AG04449 (cell line): ENCODE measurements at regions not wholly inside any gene's neighbourhood (a gene's known extent, or its start where the extent isn't known, plus 50 kb on each side); places are given as distances from the start of the nearest gene placed in this dataset.

Source experiments
- CTCF ChIA-PET: fragments of 350-600 bp; formaldehyde crosslinking; extraction: SDS; loops from one replicate; lab custom pipeline; 2021; ENCODE audit warnings: antibody characterized with exemption; lab: Yijun Ruan, JAX
- POLR2A ChIA-PET: fragments of 400-600, 350-600 bp; formaldehyde crosslinking; extraction: SDS; loops from one replicate; lab custom pipeline; 2020; ENCODE audit warnings: antibody characterized with exemption, inconsistent platforms; lab: Yijun Ruan, JAX
- DNase-seq: peaks from one replicate; pipeline ENCODE4 v3.0.0-alpha.2; 2010; ENCODE audit warnings: low read depth, low spot score
- H3K4me3 ChIP-seq: 2 replicates; pipeline ENCODE4 v1.5.1; 2011; ENCODE audit warnings: low read depth, mild to moderate bottlenecking, control low read depth, low read length
- TF ChIP-seq, protein P1 (sequence below): IDR thresholded peaks from one replicate; pipeline ENCODE4 v1.5.1; 2011; ENCODE audit warnings: mild to moderate bottlenecking, moderate library complexity, low read length, control low read depth, inconsistent platforms; ENCODE audit not compliant: insufficient read depth; ENCODE audit errors: missing control alignments

DNA sequence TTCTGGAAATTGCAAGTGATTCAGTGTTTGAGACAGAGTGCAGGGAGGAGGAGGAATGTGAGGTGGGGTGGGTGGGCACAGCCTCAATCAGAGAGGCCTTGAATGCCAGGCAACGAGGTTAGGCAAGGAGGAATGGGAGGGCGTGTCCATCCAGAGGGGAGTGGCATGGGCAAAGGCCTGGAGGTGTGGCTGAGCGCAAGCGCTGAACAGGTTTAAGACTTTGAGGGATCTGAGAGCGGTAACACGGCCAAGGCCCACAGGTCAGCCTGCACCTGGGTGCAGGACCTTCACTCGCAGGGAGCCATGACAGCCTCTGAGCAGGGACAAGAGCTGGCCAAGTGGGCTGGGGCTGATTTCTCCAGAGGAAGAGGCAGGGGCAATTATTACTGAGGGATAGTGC is 125.9 kb downstream of the TPRA1 start:
- CTCF ChIA-PET: interaction anchor here (1.7 kb wide), 1 partner anchor 8 kb away, joined by 11 read pairs; no protein-coding TSS in a partner anchor

DNA sequence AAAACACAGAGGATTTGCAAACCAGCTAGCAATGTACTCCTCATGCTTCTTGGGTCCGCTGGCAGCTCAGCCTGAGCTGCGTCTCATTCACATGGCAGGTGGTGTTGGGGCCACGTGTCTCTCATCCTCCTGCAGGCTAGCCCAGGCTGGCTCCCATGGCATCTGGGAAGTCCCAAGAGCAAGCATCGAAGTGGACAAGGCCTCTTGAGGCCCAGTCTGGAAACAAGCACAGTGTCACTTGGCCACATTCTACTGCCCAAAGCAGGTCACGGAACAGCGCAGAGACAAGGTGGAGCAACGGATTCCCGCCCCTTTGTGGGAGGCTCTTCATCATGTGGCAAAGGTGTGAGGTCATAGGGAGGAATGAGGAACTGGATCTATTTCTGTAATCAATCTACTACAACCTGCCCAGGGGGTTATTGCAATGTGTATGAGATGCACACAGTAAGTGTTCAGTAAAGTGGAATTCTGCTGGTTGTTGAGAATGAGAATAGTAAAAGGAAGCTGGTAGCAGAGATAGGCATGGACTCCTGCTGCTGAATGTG is 128.3 kb downstream of the TPRA1 start:
- POLR2A ChIA-PET: no interaction called here
- DNase-seq: no peak
- H3K4me3 ChIP-seq: no peak overlapping the region
- TF ChIP-seq, protein P1, sequence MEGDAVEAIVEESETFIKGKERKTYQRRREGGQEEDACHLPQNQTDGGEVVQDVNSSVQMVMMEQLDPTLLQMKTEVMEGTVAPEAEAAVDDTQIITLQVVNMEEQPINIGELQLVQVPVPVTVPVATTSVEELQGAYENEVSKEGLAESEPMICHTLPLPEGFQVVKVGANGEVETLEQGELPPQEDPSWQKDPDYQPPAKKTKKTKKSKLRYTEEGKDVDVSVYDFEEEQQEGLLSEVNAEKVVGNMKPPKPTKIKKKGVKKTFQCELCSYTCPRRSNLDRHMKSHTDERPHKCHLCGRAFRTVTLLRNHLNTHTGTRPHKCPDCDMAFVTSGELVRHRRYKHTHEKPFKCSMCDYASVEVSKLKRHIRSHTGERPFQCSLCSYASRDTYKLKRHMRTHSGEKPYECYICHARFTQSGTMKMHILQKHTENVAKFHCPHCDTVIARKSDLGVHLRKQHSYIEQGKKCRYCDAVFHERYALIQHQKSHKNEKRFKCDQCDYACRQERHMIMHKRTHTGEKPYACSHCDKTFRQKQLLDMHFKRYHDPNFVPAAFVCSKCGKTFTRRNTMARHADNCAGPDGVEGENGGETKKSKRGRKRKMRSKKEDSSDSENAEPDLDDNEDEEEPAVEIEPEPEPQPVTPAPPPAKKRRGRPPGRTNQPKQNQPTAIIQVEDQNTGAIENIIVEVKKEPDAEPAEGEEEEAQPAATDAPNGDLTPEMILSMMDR: no peak
- CTCF ChIA-PET: no interaction called here

More for the DNA sequence above, 125.9 kb downstream of the TPRA1 start:
- TF ChIP-seq, protein P1: no peak
- POLR2A ChIA-PET: no interaction called here
- no peak for DNase-seq
- H3K4me3 ChIP-seq: no peak overlapping the region

DNA sequence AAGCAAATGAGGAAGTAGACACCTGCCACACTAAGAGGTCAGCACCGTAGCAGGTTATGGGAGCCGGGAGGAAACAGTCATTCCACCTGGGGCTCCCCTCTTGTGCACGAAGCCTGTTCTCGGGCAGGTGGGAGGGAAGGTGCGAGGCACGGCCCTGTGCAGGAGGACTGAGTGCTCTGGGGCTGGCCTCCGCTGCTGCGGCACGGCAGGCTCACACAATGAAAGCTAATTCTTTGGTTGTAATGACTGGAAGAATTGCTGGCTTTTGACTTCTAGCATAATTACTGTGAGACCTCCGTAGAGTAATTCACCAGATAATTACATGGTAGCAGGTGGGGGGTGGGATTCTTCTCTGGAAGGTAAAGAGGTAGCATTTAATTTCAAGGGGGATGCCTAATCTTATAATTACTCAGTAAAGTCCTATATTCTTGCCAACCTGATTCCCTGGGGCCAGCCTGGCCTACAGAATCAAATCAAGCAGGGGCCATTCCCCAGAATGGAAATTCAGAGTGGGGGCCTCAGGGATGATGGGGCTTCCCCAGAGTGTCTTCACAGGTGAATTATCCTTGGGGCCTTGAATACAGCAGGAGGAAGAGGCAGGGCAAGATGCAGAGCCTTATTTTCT is 129.1 kb downstream of the TPRA1 start:
- CTCF ChIA-PET: no interaction called here
- POLR2A ChIA-PET: no interaction called here
- TF ChIP-seq, protein P1: no peak
- H3K4me3 ChIP-seq: no peak overlapping the region
- DNase-seq: no peak

DNA sequence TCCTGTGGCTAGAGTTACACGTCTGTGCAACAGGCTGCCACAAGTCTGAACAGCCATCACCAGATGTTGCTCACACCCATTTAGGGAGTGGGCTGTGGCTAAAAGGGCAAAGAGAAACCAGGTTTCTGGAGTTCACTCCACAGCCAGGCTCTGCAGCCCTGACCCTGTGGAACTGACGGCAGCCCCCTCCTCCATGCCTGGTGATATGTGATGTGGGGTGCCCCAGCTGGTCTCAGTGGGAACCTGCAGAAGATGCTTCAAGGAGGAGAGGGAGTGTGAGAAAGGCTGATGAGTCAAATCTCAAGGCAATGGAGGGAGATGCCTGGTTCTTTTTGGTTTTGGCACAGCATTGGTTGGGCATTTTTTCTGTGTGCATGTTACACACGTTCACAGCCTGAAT is 130.6 kb downstream of the TPRA1 start:
- TF ChIP-seq, protein P1: no peak
- H3K4me3 ChIP-seq: no peak overlapping the region
- ChIA-PET POLR2A (no interaction called here), CTCF (no interaction called here)
- DNase-seq: no peak

DNA sequence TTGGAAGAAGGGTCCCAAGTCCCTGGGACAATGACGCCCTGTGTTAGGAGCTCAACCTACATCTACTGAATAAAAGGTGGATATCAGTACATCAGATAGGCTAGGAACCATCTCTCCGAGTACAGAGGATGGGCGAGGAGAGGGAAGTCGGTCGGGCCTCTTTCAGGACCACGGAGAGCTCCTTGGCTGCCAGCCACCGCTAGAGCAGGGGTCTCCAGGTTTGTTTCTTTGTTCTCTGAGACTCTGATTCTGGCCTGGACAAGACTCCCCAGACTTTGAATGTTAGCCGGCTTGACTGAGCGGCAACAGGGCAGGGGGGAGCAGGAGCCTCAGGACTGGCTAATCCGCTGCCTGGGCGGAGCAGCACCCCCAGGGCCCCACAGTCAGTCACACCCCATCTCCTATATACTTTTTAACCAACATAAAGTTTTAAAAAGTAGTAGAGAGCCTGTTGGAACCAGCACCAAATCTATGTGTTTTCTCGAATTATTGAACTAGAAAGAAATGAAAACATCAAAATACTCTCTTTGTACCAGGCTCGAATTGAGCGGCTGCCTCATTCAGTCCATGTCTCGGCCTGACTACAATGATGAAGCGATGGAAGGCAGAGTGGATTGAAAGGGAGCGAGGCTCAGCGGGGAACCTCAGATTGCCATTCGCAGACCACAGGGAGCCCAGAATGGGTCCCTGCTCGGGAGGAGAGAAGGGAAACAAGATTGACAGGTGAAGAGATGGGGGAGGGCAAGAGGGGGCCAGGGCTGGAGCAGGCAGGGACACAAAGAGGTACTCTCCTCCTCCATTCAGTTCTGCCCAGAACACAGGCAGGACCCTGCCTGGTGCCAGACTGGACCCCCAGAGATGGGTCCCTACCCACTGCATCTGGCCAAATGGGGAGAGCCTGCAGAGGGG is 131.6 kb downstream of the TPRA1 start:
- ChIA-PET CTCF (interaction anchor here (1.0 kb wide), 1 partner anchor 936 kb away, joined by 3 read pairs; no protein-coding TSS in a partner anchor), POLR2A (no interaction called here)

More for the DNA sequence above, 131.6 kb downstream of the TPRA1 start:
- H3K4me3 ChIP-seq: no peak overlapping the region
- TF ChIP-seq, protein P1: no peak
- no peak for DNase-seq
